ENCODE measurements at regions not wholly inside any gene's neighbourhood (a gene's known extent, or its start where the extent isn't known, plus 50 kb on each side); places are given as distances from the start of the nearest gene placed in this dataset.
"Not testable (repeated sequence)": the region's sequence is repeated elsewhere in the genome, so short reads cannot be mapped to it uniquely, and the experiment has no call there.

- DNase-seq, result no peak
Measured at GRCh38 chr11:127804747-127805400, 782.5 kb downstream of the ETS1 start.

- no peak for DNase-seq
Measured at GRCh38 chr11:127803755-127804154, 783.6 kb downstream of the ETS1 start.

GRCh38 chr11:127800989-127801688 lies 786.2 kb downstream of the ETS1 start:
- no peak for DNase-seq

GRCh38 chr11:127795326-127795725 lies 792.0 kb downstream of the ETS1 start:
- DNase-seq, result no peak

- DNase-seq, result no peak
Measured at GRCh38 chr11:127791844-127792243, 791.3 kb upstream of the KIRREL3 start.

GRCh38 chr11:127790592-127790991 lies 790.0 kb upstream of the KIRREL3 start:
- no peak for DNase-seq

- no peak for DNase-seq
Measured at GRCh38 chr11:127789927-127790326, 789.4 kb upstream of the KIRREL3 start.

- not testable (repeated sequence) for DNase-seq
Measured at GRCh38 chr11:127772938-127773337, 772.4 kb upstream of the KIRREL3 start.

GRCh38 chr11:127768931-127769330 lies 768.4 kb upstream of the KIRREL3 start:
- not testable (repeated sequence) for DNase-seq

- no peak for DNase-seq
Measured at GRCh38 chr11:127766734-127767133, 766.2 kb upstream of the KIRREL3 start.

GRCh38 chr11:127738771-127739286 lies 738.3 kb upstream of the KIRREL3 start:
- DNase-seq, result no peak

GRCh38 chr11:127737499-127737898 lies 736.9 kb upstream of the KIRREL3 start:
- DNase-seq, result no peak

- no peak for DNase-seq
Measured at GRCh38 chr11:127733552-127733951, 733.0 kb upstream of the KIRREL3 start.

GRCh38 chr11:127726367-127726766 lies 725.8 kb upstream of the KIRREL3 start:
- no peak for DNase-seq

- DNase-seq, result no peak
Measured at GRCh38 chr11:127723714-127724113, 723.1 kb upstream of the KIRREL3 start.

GRCh38 chr11:127713226-127713625 lies 712.7 kb upstream of the KIRREL3 start:
- no peak for DNase-seq

GRCh38 chr11:127711748-127712147 lies 711.2 kb upstream of the KIRREL3 start:
- DNase-seq, result no peak

GRCh38 chr11:127710831-127711230 lies 710.3 kb upstream of the KIRREL3 start:
- DNase-seq, result no peak

GRCh38 chr11:127709960-127710359 lies 709.4 kb upstream of the KIRREL3 start:
- DNase-seq, result no peak

GRCh38 chr11:127693686-127694085 lies 693.1 kb upstream of the KIRREL3 start:
- DNase-seq, result no peak

- DNase-seq, result no peak
Measured at GRCh38 chr11:127683321-127683720, 682.8 kb upstream of the KIRREL3 start.

GRCh38 chr11:127679816-127680545 lies 679.4 kb upstream of the KIRREL3 start:
- no peak for DNase-seq

GRCh38 chr11:127678631-127679030 lies 678.1 kb upstream of the KIRREL3 start:
- DNase-seq, result no peak
